Natural killer cell treated with Interleukin-12 subunit alpha and Interleukin-12 subunit beta and Interleukin-15 and Interleukin-18, amount 100 ng/mL, for 72 hours (primary cell): ENCODE measurements at regions not wholly inside any gene's neighbourhood (a gene's known extent, or its start where the extent isn't known, plus 50 kb on each side); places are given as distances from the start of the nearest gene placed in this dataset.
"Not testable (repeated sequence)": the region's sequence is repeated elsewhere in the genome, so short reads cannot be mapped to it uniquely, and the experiment has no call there.

ENCODE experiments used
- ATAC-seq, 2 donors: fragments of 150-1000 bp; cut with Tn5 transposase in 1 of 2; sonication (Bioruptor Pico), chemical (Tn5 transposase) in 1 of 2; 2 replicates each; pipeline ENCODE4 v1.10.0; 2021
- DNase-seq: peaks from one replicate; pipeline ENCODE4 v3.0.0; 2022; ENCODE audit warnings: low spot score
- H3K27ac Mint-ChIP-seq, 2 donors: 1 replicate in 1 of 2; 2 replicates in 1 of 2; pipeline ENCODE4 v1.8.0; 2022; ENCODE audit warnings: mixed read lengths in 2 of 2, mild to moderate bottlenecking in 1 of 2, moderate library complexity in 1 of 2
- H3K27me3 Mint-ChIP-seq, 2 donors: 1 replicate in 1 of 2; 2 replicates in 1 of 2; pipeline ENCODE4 v1.8.0; 2022; ENCODE audit warnings: mixed read lengths in 2 of 2
- H3K36me3 Mint-ChIP-seq: one replicate; pipeline ENCODE4 v1.8.0; 2022; ENCODE audit warnings: mixed read lengths
- H3K4me1 Mint-ChIP-seq, 2 donors: 1 replicate in 1 of 2; 2 replicates in 1 of 2; pipeline ENCODE4 v1.8.0; 2022; ENCODE audit warnings: low read depth in 2 of 2, mixed read lengths in 2 of 2, mild to moderate bottlenecking in 1 of 2
- H3K4me3 Mint-ChIP-seq: one replicate; pipeline ENCODE4 v1.8.0; 2022; ENCODE audit warnings: mixed read lengths
- H3K9me3 Mint-ChIP-seq: 2 replicates; pipeline ENCODE4 v1.8.0; 2022; ENCODE audit warnings: mixed read lengths

GRCh38 chr12:131659484-131659883 lies 51.4 kb upstream of the SFSWAP start:
- ATAC-seq, H3K27ac Mint-ChIP-seq, H3K36me3 Mint-ChIP-seq, H3K4me3 Mint-ChIP-seq, H3K9me3 Mint-ChIP-seq, H3K27me3 Mint-ChIP-seq, DNase-seq, H3K4me1 Mint-ChIP-seq: not testable (repeated sequence)

GRCh38 chr12:131659976-131660375 lies 50.9 kb upstream of the SFSWAP start:
- H3K36me3 Mint-ChIP-seq, H3K27ac Mint-ChIP-seq, H3K4me1 Mint-ChIP-seq, DNase-seq, H3K27me3 Mint-ChIP-seq, ATAC-seq, H3K4me3 Mint-ChIP-seq, H3K9me3 Mint-ChIP-seq: not testable (repeated sequence)

- H3K27ac Mint-ChIP-seq, H3K9me3 Mint-ChIP-seq, H3K36me3 Mint-ChIP-seq, H3K4me3 Mint-ChIP-seq, ATAC-seq, DNase-seq, H3K27me3 Mint-ChIP-seq, H3K4me1 Mint-ChIP-seq: not testable (repeated sequence)
Observed at GRCh38 chr12:131660401-131660800, 50.5 kb upstream of the SFSWAP start.
